ENCODE measurements at regions not wholly inside any gene's neighbourhood (a gene's known extent, or its start where the extent isn't known, plus 50 kb on each side); places are given as distances from the start of the nearest gene placed in this dataset.

DNA sequence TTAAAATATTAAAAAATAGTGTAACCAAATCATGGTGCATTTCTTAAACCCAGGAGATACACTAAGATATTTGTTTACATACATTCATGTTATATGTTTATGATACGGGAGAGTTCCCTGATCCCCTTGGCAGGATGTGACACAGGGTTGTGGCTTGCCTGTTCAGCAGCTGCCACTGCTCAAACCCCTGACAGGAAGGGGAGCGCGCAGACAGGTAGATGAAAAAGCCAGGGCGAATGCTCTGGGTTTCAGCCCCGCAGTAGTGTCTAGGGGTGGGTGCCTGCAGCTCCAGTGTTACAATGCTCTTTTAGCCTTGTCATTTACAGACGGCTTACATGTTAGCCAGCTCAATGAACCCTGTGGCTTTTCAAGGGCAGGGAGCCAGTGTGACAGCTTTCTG, 1343.8 kb upstream of the IGFBP7 start:
- DNase-seq, result peak; percentile 18 to 41 (median 21)
- no peak overlapping the region for H3K9ac ChIP-seq (ENCODE audit: insufficient read depth in 1 of 2, low read length in 2 of 2)
- H3K4me3 ChIP-seq, result no peak overlapping the region
- ATAC-seq (ENCODE audit: insufficient read depth, low FRiP score), result no peak
- no peak overlapping the region for H3K27ac ChIP-seq (ENCODE audit: low read depth in 1 of 2, low read length in 1 of 2)
- peaks cover 0 to 6% (median 0%) of the 10 kb centered on the region in 4 donors for H3K9me3 ChIP-seq (ENCODE audit: control insufficient read depth in 4 of 4, insufficient read depth in 3 of 4, low read length in 3 of 4)
- H3K27me3 ChIP-seq (ENCODE audit: control insufficient read depth in 3 of 3, insufficient read depth in 3 of 3, low read length in 2 of 3), result no peaks in the 10 kb centered on the region
- 53 to 67% methylated on average over 6 of the region's 6 CpGs for WGBS, 2 donors
- no peaks in the 10 kb centered on the region for H3K36me3 ChIP-seq (ENCODE audit: control insufficient read depth in 4 of 4, insufficient read depth in 4 of 4, low read length in 4 of 4)
- TF ChIP-seq, protein P1, sequence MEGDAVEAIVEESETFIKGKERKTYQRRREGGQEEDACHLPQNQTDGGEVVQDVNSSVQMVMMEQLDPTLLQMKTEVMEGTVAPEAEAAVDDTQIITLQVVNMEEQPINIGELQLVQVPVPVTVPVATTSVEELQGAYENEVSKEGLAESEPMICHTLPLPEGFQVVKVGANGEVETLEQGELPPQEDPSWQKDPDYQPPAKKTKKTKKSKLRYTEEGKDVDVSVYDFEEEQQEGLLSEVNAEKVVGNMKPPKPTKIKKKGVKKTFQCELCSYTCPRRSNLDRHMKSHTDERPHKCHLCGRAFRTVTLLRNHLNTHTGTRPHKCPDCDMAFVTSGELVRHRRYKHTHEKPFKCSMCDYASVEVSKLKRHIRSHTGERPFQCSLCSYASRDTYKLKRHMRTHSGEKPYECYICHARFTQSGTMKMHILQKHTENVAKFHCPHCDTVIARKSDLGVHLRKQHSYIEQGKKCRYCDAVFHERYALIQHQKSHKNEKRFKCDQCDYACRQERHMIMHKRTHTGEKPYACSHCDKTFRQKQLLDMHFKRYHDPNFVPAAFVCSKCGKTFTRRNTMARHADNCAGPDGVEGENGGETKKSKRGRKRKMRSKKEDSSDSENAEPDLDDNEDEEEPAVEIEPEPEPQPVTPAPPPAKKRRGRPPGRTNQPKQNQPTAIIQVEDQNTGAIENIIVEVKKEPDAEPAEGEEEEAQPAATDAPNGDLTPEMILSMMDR (IDR thresholded peaks at IDR 0.05; ENCODE audit: control extremely low read depth, extremely low read depth), result no peak
- no peaks in the 10 kb centered on the region for H3K4me1 ChIP-seq (ENCODE audit: control insufficient read depth in 5 of 5, insufficient read depth in 5 of 5, low read length in 5 of 5)

DNA sequence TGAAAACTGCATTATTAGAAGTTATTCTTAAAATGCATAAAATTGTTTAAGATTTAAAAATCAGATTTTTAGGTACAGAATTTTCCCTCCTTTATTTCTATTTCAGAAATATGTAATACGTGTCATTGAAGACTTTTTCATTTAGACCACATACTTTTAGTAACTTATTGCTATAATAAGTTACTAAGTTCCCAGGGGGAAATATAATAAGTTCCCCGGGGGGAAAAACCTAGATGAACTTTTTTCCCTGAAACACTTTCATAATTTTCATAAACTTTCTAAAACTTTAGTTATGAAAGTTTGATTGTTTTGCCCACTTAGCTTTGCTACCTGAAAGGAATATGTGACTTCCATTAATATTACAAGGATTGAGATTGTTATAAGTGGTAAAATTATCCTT, 1341.5 kb upstream of the IGFBP7 start:
- no peak overlapping the region for H3K27ac ChIP-seq (ENCODE audit: low read depth in 1 of 2, low read length in 1 of 2)
- ATAC-seq (ENCODE audit: insufficient read depth, low FRiP score) (no peak), DNase-seq (no peak)
- 71 to 86% methylated on average over 2 of the region's 2 CpGs for WGBS, 2 donors
- H3K9me3 ChIP-seq (ENCODE audit: control insufficient read depth in 4 of 4, insufficient read depth in 3 of 4, low read length in 3 of 4), result peaks cover 0 to under 1% (median 0%) of the 10 kb centered on the region in 4 donors
- TF ChIP-seq, protein P1 (IDR thresholded peaks at IDR 0.05; ENCODE audit: control extremely low read depth, extremely low read depth), result no peak
- no peak overlapping the region for H3K4me3 ChIP-seq
- no peaks in the 10 kb centered on the region for H3K4me1 ChIP-seq (ENCODE audit: control insufficient read depth in 5 of 5, insufficient read depth in 5 of 5, low read length in 5 of 5)
- no peaks in the 10 kb centered on the region for H3K36me3 ChIP-seq (ENCODE audit: control insufficient read depth in 4 of 4, insufficient read depth in 4 of 4, low read length in 4 of 4)
- no peak overlapping the region for H3K9ac ChIP-seq (ENCODE audit: insufficient read depth in 1 of 2, low read length in 2 of 2)
- H3K27me3 ChIP-seq (ENCODE audit: control insufficient read depth in 3 of 3, insufficient read depth in 3 of 3, low read length in 2 of 3), result no peaks in the 10 kb centered on the region

DNA sequence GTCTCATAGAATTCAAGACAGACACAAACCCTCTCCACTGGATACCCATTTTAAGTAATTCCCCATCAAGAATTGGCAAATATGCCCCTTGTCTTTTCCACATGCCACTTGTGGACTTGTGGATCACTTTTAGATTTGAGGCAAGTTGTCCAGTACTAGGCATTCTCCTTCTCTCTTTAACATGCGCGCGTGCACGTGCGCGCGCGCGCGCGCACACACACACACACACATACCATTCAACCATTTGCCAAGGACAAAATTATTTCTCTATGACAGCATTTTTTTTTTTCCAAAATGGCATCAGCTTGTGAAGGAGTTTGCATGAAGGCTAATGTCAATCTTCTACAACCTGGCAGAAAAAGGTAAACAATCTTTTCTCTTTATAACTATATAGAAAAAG, 1325.7 kb upstream of the IGFBP7 start:
- Histone ChIP-seq H3K9ac (ENCODE audit: insufficient read depth in 1 of 2, low read length in 2 of 2) (no peak overlapping the region), H3K4me3 (no peak overlapping the region), H3K36me3 (ENCODE audit: control insufficient read depth in 4 of 4, insufficient read depth in 4 of 4, low read length in 4 of 4) (no peaks in the 10 kb centered on the region), H3K27ac (ENCODE audit: low read depth in 1 of 2, low read length in 1 of 2) (no peak overlapping the region), H3K9me3 (ENCODE audit: control insufficient read depth in 4 of 4, insufficient read depth in 3 of 4, low read length in 3 of 4) (peaks cover 0 to 3% (median 0%) of the 10 kb centered on the region in 4 donors), H3K4me1 (ENCODE audit: control insufficient read depth in 5 of 5, insufficient read depth in 5 of 5, low read length in 5 of 5) (no peaks in the 10 kb centered on the region), H3K27me3 (ENCODE audit: control insufficient read depth in 3 of 3, insufficient read depth in 3 of 3, low read length in 2 of 3) (no peaks in the 10 kb centered on the region)
- WGBS, 2 donors, result 88 to 99% methylated on average over 11 of the region's 11 CpGs
- DNase-seq (no peak), ATAC-seq (ENCODE audit: insufficient read depth, low FRiP score) (no peak)
- TF ChIP-seq, protein P1 (IDR thresholded peaks at IDR 0.05; ENCODE audit: control extremely low read depth, extremely low read depth), result no peak

- Histone ChIP-seq H3K27me3 (ENCODE audit: control insufficient read depth in 3 of 3, insufficient read depth in 3 of 3, low read length in 2 of 3) (no peaks in the 10 kb centered on the region), H3K4me1 (ENCODE audit: control insufficient read depth in 5 of 5, insufficient read depth in 5 of 5, low read length in 5 of 5) (no peaks in the 10 kb centered on the region), H3K9ac (ENCODE audit: insufficient read depth in 1 of 2, low read length in 2 of 2) (no peak overlapping the region), H3K36me3 (ENCODE audit: control insufficient read depth in 4 of 4, insufficient read depth in 4 of 4, low read length in 4 of 4) (no peaks in the 10 kb centered on the region), H3K27ac (ENCODE audit: low read depth in 1 of 2, low read length in 1 of 2) (no peak overlapping the region), H3K4me3 (no peak overlapping the region), H3K9me3 (ENCODE audit: control insufficient read depth in 4 of 4, insufficient read depth in 3 of 4, low read length in 3 of 4) (peaks cover 0 to 1% (median 0%) of the 10 kb centered on the region in 4 donors)
- no peak for ATAC-seq (ENCODE audit: insufficient read depth, low FRiP score)
- WGBS, 2 donors, result 39 to 88% methylated on average over 1 of the region's 1 CpG
- no peak for DNase-seq
- TF ChIP-seq, protein P1 (IDR thresholded peaks at IDR 0.05; ENCODE audit: control extremely low read depth, extremely low read depth), result no peak
Measured at GRCh38 chr4:58413849-58414248, 1303.7 kb upstream of the IGFBP7 start.
